ENCODE measurements at regions not wholly inside any gene's neighbourhood (a gene's known extent, or its start where the extent isn't known, plus 50 kb on each side); places are given as distances from the start of the nearest gene placed in this dataset.

GRCh38 chr14:38627163-38627562, 371.3 kb upstream of the CLEC14A start:
- TF ChIP-seq, protein P1, sequence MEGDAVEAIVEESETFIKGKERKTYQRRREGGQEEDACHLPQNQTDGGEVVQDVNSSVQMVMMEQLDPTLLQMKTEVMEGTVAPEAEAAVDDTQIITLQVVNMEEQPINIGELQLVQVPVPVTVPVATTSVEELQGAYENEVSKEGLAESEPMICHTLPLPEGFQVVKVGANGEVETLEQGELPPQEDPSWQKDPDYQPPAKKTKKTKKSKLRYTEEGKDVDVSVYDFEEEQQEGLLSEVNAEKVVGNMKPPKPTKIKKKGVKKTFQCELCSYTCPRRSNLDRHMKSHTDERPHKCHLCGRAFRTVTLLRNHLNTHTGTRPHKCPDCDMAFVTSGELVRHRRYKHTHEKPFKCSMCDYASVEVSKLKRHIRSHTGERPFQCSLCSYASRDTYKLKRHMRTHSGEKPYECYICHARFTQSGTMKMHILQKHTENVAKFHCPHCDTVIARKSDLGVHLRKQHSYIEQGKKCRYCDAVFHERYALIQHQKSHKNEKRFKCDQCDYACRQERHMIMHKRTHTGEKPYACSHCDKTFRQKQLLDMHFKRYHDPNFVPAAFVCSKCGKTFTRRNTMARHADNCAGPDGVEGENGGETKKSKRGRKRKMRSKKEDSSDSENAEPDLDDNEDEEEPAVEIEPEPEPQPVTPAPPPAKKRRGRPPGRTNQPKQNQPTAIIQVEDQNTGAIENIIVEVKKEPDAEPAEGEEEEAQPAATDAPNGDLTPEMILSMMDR (IDR thresholded peaks at IDR 0.05; ENCODE audit: poor library complexity) = no peak
- TF ChIP-seq EZH2 (IDR thresholded peaks at IDR 0.05; ENCODE audit: borderline replicate concordance) (no peak), EZH2phosphoT487 (IDR thresholded peaks at IDR 0.05; ENCODE audit: low read depth, severe bottlenecking, unreplicated experiment) (no peak)
